T-helper 2 cell treated with Interferon-gamma antibody and Interleukin-4, amounts not matched to agents 100 ng/mL and 5 ng/mL, for 36 hours (primary cell): ENCODE measurements at regions not wholly inside any gene's neighbourhood (a gene's known extent, or its start where the extent isn't known, plus 50 kb on each side); places are given as distances from the start of the nearest gene placed in this dataset.

Source experiments
- intact Hi-C: fragments of 100-400 bp; cut with micrococcal nuclease; formaldehyde crosslinking; loops from one replicate; pipeline ENCODE4 v1.15.1; 2023

- intact Hi-C loops = no loop called here
These were observed 63.5 kb downstream of the DNTTIP2 start for GRCh38 chr1:93815366-93816110.

- intact Hi-C loops = loop anchor here (1.0 to 5.0 kb wide), 5 partner anchors 29 to 513 kb away; no protein-coding TSS in a partner anchor
These were observed 64.1 kb downstream of the DNTTIP2 start for GRCh38 chr1:93814795-93815340.

GRCh38 chr1:93814059-93814794 lies 64.8 kb downstream of the DNTTIP2 start:
- intact Hi-C loops = loop anchor here (1.0 to 5.0 kb wide), 5 partner anchors 30 to 512 kb away; no protein-coding TSS in a partner anchor

- intact Hi-C loops = loop anchor here (5.0 kb wide), 1 partner anchor 511 kb away; no protein-coding TSS in a partner anchor
These were observed 65.9 kb downstream of the DNTTIP2 start for GRCh38 chr1:93813076-93813475.

GRCh38 chr1:93811326-93812065 lies 67.5 kb downstream of the DNTTIP2 start:
- intact Hi-C loops = loop anchor here (5.0 kb wide), 1 partner anchor 509 kb away; no protein-coding TSS in a partner anchor

- intact Hi-C loops = loop anchor here (5.0 kb wide), 1 partner anchor 508 kb away; no protein-coding TSS in a partner anchor
These were observed 68.7 kb downstream of the DNTTIP2 start for GRCh38 chr1:93810316-93810715.

GRCh38 chr1:93808871-93809270 lies 70.1 kb downstream of the DNTTIP2 start:
- intact Hi-C loops = no loop called here

- intact Hi-C loops = no loop called here
These were observed 71.6 kb downstream of the DNTTIP2 start for GRCh38 chr1:93807311-93807930.

- intact Hi-C loops = no loop called here
These were observed 73.9 kb downstream of the DNTTIP2 start for GRCh38 chr1:93805027-93805610.

GRCh38 chr1:93804412-93804811 lies 74.6 kb downstream of the DNTTIP2 start:
- intact Hi-C loops = no loop called here

- intact Hi-C loops = no loop called here
These were observed 77.5 kb downstream of the DNTTIP2 start for GRCh38 chr1:93801471-93801870.

- intact Hi-C loops = no loop called here
These were observed 78.2 kb downstream of the DNTTIP2 start for GRCh38 chr1:93800856-93801255.

- intact Hi-C loops = no loop called here
These were observed 80.7 kb downstream of the DNTTIP2 start for GRCh38 chr1:93798291-93798690.

- intact Hi-C loops = no loop called here
These were observed 94.5 kb downstream of the DNTTIP2 start for GRCh38 chr1:93784538-93784937.

- intact Hi-C loops = no loop called here
These were observed 95.1 kb downstream of the DNTTIP2 start for GRCh38 chr1:93783876-93784275.

- intact Hi-C loops = no loop called here
These were observed 98.0 kb upstream of the BCAR3 start for GRCh38 chr1:93779540-93780165.

GRCh38 chr1:93778457-93778856 lies 96.8 kb upstream of the BCAR3 start:
- intact Hi-C loops = no loop called here

GRCh38 chr1:93777255-93777654 lies 95.6 kb upstream of the BCAR3 start:
- intact Hi-C loops = no loop called here

- intact Hi-C loops = no loop called here
These were observed 95.1 kb upstream of the BCAR3 start for GRCh38 chr1:93776728-93777127.

- intact Hi-C loops = no loop called here
These were observed 93.6 kb upstream of the BCAR3 start for GRCh38 chr1:93775224-93775623.
